ENCODE measurements at regions not wholly inside any gene's neighbourhood (a gene's known extent, or its start where the extent isn't known, plus 50 kb on each side); places are given as distances from the start of the nearest gene placed in this dataset.
A peak's percentile ranks its signal among the peaks of the same experiment; 100 is the strongest.

DNA sequence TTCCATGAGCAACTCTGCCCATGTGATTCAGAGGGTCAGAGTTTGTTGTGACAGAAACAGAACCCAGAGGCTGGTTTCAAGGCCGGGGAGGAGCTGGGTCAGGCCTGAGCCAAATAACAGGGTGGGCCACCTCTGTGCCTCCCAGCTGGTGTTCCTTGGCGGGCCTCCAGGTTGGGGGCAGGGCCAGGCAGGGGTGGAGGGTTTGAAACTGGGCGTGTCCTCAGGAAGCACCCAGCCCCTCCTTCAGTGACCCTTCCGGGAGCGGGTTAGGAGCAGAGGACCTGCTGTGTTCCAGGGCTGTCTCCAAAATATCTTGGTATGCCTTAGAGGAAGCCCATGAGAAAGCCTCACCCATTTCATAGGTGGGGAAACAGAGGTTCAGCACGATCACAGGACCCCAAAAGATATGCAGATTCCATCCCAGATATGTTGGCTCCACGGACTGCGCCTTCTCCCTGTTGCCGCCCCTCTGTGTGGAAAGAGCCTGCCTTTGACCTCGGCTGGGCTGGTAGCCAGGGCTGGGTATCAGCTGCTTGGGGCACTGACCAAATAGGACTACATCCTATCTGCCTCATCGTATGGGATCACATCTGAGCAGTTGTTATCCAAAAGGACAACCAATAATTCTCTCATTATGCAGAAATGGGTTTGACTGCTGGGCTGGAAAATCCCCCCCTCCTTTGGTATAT is 74.8 kb upstream of the GLI2 start:
- no peak for DNase-seq
- TF ChIP-seq, protein P1, sequence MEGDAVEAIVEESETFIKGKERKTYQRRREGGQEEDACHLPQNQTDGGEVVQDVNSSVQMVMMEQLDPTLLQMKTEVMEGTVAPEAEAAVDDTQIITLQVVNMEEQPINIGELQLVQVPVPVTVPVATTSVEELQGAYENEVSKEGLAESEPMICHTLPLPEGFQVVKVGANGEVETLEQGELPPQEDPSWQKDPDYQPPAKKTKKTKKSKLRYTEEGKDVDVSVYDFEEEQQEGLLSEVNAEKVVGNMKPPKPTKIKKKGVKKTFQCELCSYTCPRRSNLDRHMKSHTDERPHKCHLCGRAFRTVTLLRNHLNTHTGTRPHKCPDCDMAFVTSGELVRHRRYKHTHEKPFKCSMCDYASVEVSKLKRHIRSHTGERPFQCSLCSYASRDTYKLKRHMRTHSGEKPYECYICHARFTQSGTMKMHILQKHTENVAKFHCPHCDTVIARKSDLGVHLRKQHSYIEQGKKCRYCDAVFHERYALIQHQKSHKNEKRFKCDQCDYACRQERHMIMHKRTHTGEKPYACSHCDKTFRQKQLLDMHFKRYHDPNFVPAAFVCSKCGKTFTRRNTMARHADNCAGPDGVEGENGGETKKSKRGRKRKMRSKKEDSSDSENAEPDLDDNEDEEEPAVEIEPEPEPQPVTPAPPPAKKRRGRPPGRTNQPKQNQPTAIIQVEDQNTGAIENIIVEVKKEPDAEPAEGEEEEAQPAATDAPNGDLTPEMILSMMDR (IDR thresholded peaks at IDR 0.05): no peak
- TF ChIP-seq POLR2A (IDR thresholded peaks at IDR 0.05): no peak
- 50 to 61% (median 55%) methylated on average over 5 to 11 of the region's 11 CpGs for WGBS, 4 donors

DNA sequence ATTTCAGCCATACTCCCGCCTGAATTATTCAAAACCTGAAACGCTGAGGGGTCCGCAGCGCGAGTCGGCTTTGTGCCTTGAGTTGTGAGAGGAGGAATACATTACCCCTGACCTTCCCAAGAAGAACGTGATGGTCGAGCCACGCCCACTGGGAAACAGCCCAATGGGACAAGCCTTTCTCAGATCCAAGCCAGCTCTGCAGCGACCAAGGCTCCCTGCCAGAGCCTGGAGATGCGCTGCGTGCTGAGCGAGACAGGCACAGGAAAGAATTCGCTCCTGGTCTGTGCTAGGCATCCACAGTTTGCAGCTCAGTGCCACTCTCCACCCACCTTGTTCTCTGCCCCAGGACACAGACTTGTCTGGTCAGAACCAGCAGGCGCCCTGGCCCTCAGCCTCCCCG is 74.1 kb upstream of the GLI2 start:
- 18 to 23% (median 20%) methylated on average over 11 to 16 of the region's 16 CpGs for WGBS, 4 donors
- no peak overlapping the region for H3K4me3 ChIP-seq
- H3K27me3 ChIP-seq: no peaks in the 10 kb centered on the region
- H3K27ac ChIP-seq: peak overlapping the region in 1 of 5 donors; percentile 57
- no peaks in the 10 kb centered on the region for H3K36me3 ChIP-seq (replicated peaks in 1 of 2)
- intact Hi-C loops (cut with DNase I): no loop called here
- H3K4me1 ChIP-seq (replicated peaks in 1 of 2): peaks cover 0 to 13% of the 10 kb centered on the region in 2 donors
- TF ChIP-seq, protein P1 (IDR thresholded peaks at IDR 0.05): no peak
- TF ChIP-seq POLR2A (IDR thresholded peaks at IDR 0.05): no peak
- DNase-seq: peak in 6 of 7 donors; percentile 60 to 74 (median 67)
- no peaks in the 10 kb centered on the region for H3K9me3 ChIP-seq (replicated peaks in 1 of 3)

More for the DNA sequence above, 74.8 kb upstream of the GLI2 start:
- Histone ChIP-seq H3K36me3 (replicated peaks in 1 of 2) (no peaks in the 10 kb centered on the region), H3K27me3 (no peaks in the 10 kb centered on the region), H3K9me3 (replicated peaks in 1 of 3) (no peaks in the 10 kb centered on the region), H3K27ac (peak overlapping the region in 1 of 5 donors; percentile 57), H3K4me3 (no peak overlapping the region), H3K4me1 (replicated peaks in 1 of 2) (peaks cover 0 to 13% of the 10 kb centered on the region in 2 donors)
- intact Hi-C loops (cut with DNase I): no loop called here

DNA sequence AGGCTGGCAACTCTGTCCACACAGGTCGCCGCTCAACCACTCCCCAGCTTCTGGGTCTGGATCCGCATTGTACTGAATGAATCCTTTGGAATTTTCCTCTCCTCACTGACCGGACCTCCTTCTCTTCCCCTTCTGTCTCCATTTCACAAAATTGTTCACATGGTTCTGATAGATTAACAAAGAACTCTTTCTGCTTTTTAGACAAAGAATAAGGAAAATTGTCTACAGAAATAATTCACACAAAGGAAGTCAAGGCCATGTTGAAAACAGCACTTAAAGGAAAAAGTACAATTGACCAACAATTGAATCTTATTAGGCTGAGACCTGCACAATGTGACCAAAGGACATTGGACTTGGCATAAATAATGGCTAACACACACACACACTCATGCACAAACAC is 73.6 kb upstream of the GLI2 start:
- DNase-seq: no peak
- H3K4me1 ChIP-seq (replicated peaks in 1 of 2): peaks cover 0 to 13% of the 10 kb centered on the region in 2 donors
- no peaks in the 10 kb centered on the region for H3K36me3 ChIP-seq (replicated peaks in 1 of 2)
- intact Hi-C loops (cut with DNase I): no loop called here
- peak overlapping the region in 1 of 5 donors; percentile 57 for H3K27ac ChIP-seq
- TF ChIP-seq, protein P1 (IDR thresholded peaks at IDR 0.05): no peak
- TF ChIP-seq POLR2A (IDR thresholded peaks at IDR 0.05): no peak
- H3K9me3 ChIP-seq (replicated peaks in 1 of 3): no peaks in the 10 kb centered on the region
- H3K27me3 ChIP-seq: no peaks in the 10 kb centered on the region
- WGBS, 4 donors: 86 to 89% (median 88%) methylated on average over 4 of the region's 4 CpGs
- H3K4me3 ChIP-seq: no peak overlapping the region

DNA sequence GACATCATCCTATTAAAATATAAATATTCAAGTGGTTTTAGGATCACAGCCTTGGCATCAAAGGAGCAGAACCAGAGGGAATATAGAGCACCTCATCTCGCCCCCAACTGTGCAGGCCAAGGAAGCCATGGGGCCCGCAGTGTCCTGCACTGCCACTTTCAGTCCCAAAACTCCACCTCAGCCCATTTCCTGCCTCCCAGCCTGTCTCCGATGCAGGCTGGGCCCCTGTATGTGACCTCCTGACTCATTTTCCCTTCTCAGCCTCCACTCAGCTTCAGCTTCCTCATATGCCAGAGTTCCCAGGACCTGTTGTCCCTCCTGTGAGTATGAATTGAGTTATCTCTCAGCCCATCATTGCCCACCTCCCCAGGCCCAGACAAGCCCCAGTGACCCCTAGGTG is 72.9 kb upstream of the GLI2 start:
- Histone ChIP-seq H3K27me3 (no peaks in the 10 kb centered on the region), H3K36me3 (replicated peaks in 1 of 2) (no peaks in the 10 kb centered on the region), H3K27ac (no peak overlapping the region), H3K4me3 (no peak overlapping the region), H3K4me1 (replicated peaks in 1 of 2) (peaks cover 0 to 13% of the 10 kb centered on the region in 2 donors), H3K9me3 (replicated peaks in 1 of 3) (no peaks in the 10 kb centered on the region)
- DNase-seq: no peak
- TF ChIP-seq, protein P1 (IDR thresholded peaks at IDR 0.05): no peak
- no peak for TF ChIP-seq POLR2A (IDR thresholded peaks at IDR 0.05)
- intact Hi-C loops (cut with DNase I): no loop called here
- whole genome bisulfite sequencing, 4 donors: 84 to 93% (median 87%) methylated on average over 3 of the region's 3 CpGs
